Fibroblast of peridontal ligament (primary cell): ENCODE measurements at regions not wholly inside any gene's neighbourhood (a gene's known extent, or its start where the extent isn't known, plus 50 kb on each side); places are given as distances from the start of the nearest gene placed in this dataset.

Source experiments
- DNase-seq: peaks from one replicate; pipeline ENCODE4 v3.0.0-alpha.2; 2010; ENCODE audit errors: extremely low read depth

- DNase-seq: no peak
These were observed 473.4 kb downstream of the TBL1XR1 start for GRCh38 chr3:176723758-176724393.

GRCh38 chr3:176714034-176714433 is 483.2 kb downstream of the TBL1XR1 start:
- DNase-seq: no peak

GRCh38 chr3:176712191-176712590 is 485.1 kb downstream of the TBL1XR1 start:
- no peak for DNase-seq

GRCh38 chr3:176699288-176699687 is 498.0 kb downstream of the TBL1XR1 start:
- no peak for DNase-seq

GRCh38 chr3:176697284-176697889 is 499.9 kb downstream of the TBL1XR1 start:
- DNase-seq: no peak

- no peak for DNase-seq
These were observed 500.5 kb downstream of the TBL1XR1 start for GRCh38 chr3:176696816-176697215.

- DNase-seq: no peak
These were observed 504.1 kb downstream of the TBL1XR1 start for GRCh38 chr3:176692966-176693785.

- DNase-seq: no peak
These were observed 504.9 kb downstream of the TBL1XR1 start for GRCh38 chr3:176692199-176692965.

- DNase-seq: no peak
These were observed 507.0 kb downstream of the TBL1XR1 start for GRCh38 chr3:176690083-176690869.

GRCh38 chr3:176687754-176688153 is 509.5 kb downstream of the TBL1XR1 start:
- DNase-seq: no peak

- no peak for DNase-seq
These were observed 513.9 kb downstream of the TBL1XR1 start for GRCh38 chr3:176683382-176683781.

- DNase-seq: peak; percentile 88
These were observed 533.1 kb downstream of the TBL1XR1 start for GRCh38 chr3:176663837-176664831.

- peak; percentile 41 for DNase-seq
These were observed 533.9 kb downstream of the TBL1XR1 start for GRCh38 chr3:176663387-176663786.

- DNase-seq: no peak
These were observed 535.8 kb downstream of the TBL1XR1 start for GRCh38 chr3:176661432-176661964.

GRCh38 chr3:176655404-176656094 is 541.7 kb downstream of the TBL1XR1 start:
- DNase-seq: no peak

- DNase-seq: peak; percentile 6
These were observed 545.7 kb downstream of the TBL1XR1 start for GRCh38 chr3:176651622-176652021.

GRCh38 chr3:176650478-176650877 is 546.8 kb downstream of the TBL1XR1 start:
- peak; percentile 29 for DNase-seq

- DNase-seq: no peak
These were observed 549.3 kb downstream of the TBL1XR1 start for GRCh38 chr3:176647987-176648386.

- DNase-seq: no peak
These were observed 563.8 kb downstream of the TBL1XR1 start for GRCh38 chr3:176633511-176633910.
